ENCODE measurements at regions not wholly inside any gene's neighbourhood (a gene's known extent, or its start where the extent isn't known, plus 50 kb on each side); places are given as distances from the start of the nearest gene placed in this dataset.

DNA sequence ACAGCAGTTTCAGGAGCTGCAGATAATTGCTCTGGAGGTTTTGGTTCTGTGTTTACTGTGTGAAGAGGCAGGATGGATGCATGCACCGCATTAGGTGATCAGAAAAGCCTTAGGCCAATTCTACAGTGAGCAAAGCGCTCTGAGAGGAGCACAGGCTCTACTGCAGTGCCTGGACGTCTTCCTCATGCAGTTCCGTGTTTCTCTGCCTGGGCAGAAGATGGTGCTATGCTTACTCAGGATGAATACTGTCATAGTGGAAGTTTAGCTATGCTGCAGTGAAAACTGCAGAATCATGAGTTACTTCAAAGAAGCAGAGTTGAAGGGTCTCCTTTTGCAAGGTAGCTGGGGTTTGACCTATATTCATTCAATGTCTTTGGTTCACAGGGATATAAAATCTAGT, 1012.4 kb downstream of the KCNJ18 start:
- peaks cover 2% of the 10 kb centered on the region for H3K36me3 Mint-ChIP-seq
- no peak overlapping the region for H2AFZ ChIP-seq (replicated peaks)
- H3K9me3 ChIP-seq (ENCODE audit: low read depth), result peaks cover 18% of the 10 kb centered on the region
- no peak overlapping the region for H3K4me3 Mint-ChIP-seq
- H3K27ac ChIP-seq, result no peak overlapping the region
- H3K27me3 Mint-ChIP-seq (ENCODE audit: insufficient read depth, low read depth), result peaks cover 6% of the 10 kb centered on the region
- H3K9ac ChIP-seq, result no peak overlapping the region
- peaks cover 44% of the 10 kb centered on the region for H3K9me3 Mint-ChIP-seq
- no peaks in the 10 kb centered on the region for H4K20me1 ChIP-seq (ENCODE audit: low read depth)
- no peaks in the 10 kb centered on the region for H3K4me1 Mint-ChIP-seq
- no peaks in the 10 kb centered on the region for H3F3A ChIP-seq (ENCODE audit: low read depth)
- H3K36me3 ChIP-seq, result no peaks in the 10 kb centered on the region
- H3K27me3 ChIP-seq, result no peaks in the 10 kb centered on the region
- TF ChIP-seq, protein P1, sequence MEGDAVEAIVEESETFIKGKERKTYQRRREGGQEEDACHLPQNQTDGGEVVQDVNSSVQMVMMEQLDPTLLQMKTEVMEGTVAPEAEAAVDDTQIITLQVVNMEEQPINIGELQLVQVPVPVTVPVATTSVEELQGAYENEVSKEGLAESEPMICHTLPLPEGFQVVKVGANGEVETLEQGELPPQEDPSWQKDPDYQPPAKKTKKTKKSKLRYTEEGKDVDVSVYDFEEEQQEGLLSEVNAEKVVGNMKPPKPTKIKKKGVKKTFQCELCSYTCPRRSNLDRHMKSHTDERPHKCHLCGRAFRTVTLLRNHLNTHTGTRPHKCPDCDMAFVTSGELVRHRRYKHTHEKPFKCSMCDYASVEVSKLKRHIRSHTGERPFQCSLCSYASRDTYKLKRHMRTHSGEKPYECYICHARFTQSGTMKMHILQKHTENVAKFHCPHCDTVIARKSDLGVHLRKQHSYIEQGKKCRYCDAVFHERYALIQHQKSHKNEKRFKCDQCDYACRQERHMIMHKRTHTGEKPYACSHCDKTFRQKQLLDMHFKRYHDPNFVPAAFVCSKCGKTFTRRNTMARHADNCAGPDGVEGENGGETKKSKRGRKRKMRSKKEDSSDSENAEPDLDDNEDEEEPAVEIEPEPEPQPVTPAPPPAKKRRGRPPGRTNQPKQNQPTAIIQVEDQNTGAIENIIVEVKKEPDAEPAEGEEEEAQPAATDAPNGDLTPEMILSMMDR (IDR thresholded peaks at IDR 0.05), result no peak
- no peak for TF ChIP-seq EZH2phosphoT487 (IDR thresholded peaks at IDR 0.05)
- no peak for TF ChIP-seq EZH2 (IDR thresholded peaks at IDR 0.05)
- no peaks in the 10 kb centered on the region for H3K79me2 ChIP-seq (ENCODE audit: low read depth)
- no peaks in the 10 kb centered on the region for H3K4me1 ChIP-seq
- H3K27ac Mint-ChIP-seq, result no peak overlapping the region
- no peak for DNase-seq (ENCODE audit: low spot score)
- no peak overlapping the region for H3K4me2 ChIP-seq
- H3K4me3 ChIP-seq, result no peak overlapping the region

DNA sequence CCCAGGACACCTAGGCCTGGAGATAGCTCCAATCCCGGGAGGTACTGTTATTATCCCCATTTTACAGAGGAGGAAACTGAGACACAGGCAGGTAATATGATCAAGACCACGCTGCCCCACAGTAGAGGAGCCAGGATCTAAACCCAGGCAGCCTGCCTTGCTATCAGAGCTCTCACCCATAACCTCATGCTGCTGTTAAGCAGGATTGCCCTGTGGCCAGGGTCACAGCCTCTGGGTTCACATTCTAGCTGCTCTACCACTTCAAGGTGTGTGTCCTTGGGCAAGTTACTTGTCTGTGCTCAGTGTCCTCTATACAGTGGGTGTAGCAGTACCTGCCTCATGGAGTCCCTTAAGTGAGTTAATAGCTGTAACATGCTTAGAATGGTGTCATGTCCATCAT, 1015.3 kb downstream of the KCNJ18 start:
- Histone ChIP-seq H4K20me1 (ENCODE audit: low read depth) (no peaks in the 10 kb centered on the region), H2AFZ (replicated peaks) (no peak overlapping the region), H3K27ac (no peak overlapping the region), H3K4me1 (no peaks in the 10 kb centered on the region), H3K4me2 (no peak overlapping the region), H3K4me3 (no peak overlapping the region), H3K9ac (no peak overlapping the region), H3K27me3 (no peaks in the 10 kb centered on the region), H3K36me3 (no peaks in the 10 kb centered on the region), H3K9me3 (ENCODE audit: low read depth) (peaks cover 6% of the 10 kb centered on the region), H3K79me2 (ENCODE audit: low read depth) (no peaks in the 10 kb centered on the region), H3F3A (ENCODE audit: low read depth) (no peaks in the 10 kb centered on the region)
- peaks cover 60% of the 10 kb centered on the region for H3K9me3 Mint-ChIP-seq
- H3K27me3 Mint-ChIP-seq (ENCODE audit: insufficient read depth, low read depth), result peaks cover 12% of the 10 kb centered on the region
- H3K27ac Mint-ChIP-seq, result no peak overlapping the region
- TF ChIP-seq, protein P1 (IDR thresholded peaks at IDR 0.05), result no peak
- TF ChIP-seq EZH2phosphoT487 (IDR thresholded peaks at IDR 0.05) (no peak), EZH2 (IDR thresholded peaks at IDR 0.05) (no peak)
- no peaks in the 10 kb centered on the region for H3K36me3 Mint-ChIP-seq
- H3K4me1 Mint-ChIP-seq, result no peaks in the 10 kb centered on the region
- H3K4me3 Mint-ChIP-seq, result no peak overlapping the region
- DNase-seq (ENCODE audit: low spot score), result no peak

DNA sequence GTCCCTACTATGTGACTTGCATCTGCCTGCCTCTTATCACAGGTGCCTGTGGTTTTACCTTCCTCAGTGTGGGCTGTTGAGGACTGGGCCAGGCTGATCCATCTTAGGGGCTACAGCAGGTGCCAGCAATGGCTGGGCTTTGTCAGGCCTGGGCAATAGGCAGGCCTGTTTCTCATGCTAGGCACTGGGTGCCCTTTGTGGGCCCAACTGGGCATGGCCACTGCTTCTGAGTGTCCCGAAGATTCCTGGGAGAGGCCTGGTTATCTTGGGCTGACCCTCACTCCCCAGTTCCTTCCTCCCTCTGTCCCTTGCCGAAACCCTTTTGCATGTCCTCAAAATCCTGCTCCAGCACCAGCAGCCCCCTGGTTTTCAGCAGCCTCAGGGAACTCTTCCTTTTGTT, 1024.9 kb downstream of the KCNJ18 start:
- no peaks in the 10 kb centered on the region for H4K20me1 ChIP-seq (ENCODE audit: low read depth)
- no peaks in the 10 kb centered on the region for H3K4me1 ChIP-seq
- H3K9me3 ChIP-seq (ENCODE audit: low read depth), result peaks cover 13% of the 10 kb centered on the region
- no peak overlapping the region for H3K9ac ChIP-seq
- H3K4me3 Mint-ChIP-seq, result no peak overlapping the region
- no peak overlapping the region for H3K4me3 ChIP-seq
- no peak for TF ChIP-seq EZH2 (IDR thresholded peaks at IDR 0.05)
- TF ChIP-seq EZH2phosphoT487 (IDR thresholded peaks at IDR 0.05), result no peak
- TF ChIP-seq, protein P1 (IDR thresholded peaks at IDR 0.05), result no peak
- H2AFZ ChIP-seq (replicated peaks), result no peak overlapping the region
- no peak overlapping the region for H3K27ac ChIP-seq
- H3F3A ChIP-seq (ENCODE audit: low read depth), result no peaks in the 10 kb centered on the region
- peaks cover 10% of the 10 kb centered on the region for H3K27me3 Mint-ChIP-seq (ENCODE audit: insufficient read depth, low read depth)
- no peak overlapping the region for H3K4me2 ChIP-seq
- H3K36me3 ChIP-seq, result no peaks in the 10 kb centered on the region
- DNase-seq (ENCODE audit: low spot score), result no peak
- H3K79me2 ChIP-seq (ENCODE audit: low read depth), result no peaks in the 10 kb centered on the region
- peaks cover 51% of the 10 kb centered on the region for H3K9me3 Mint-ChIP-seq
- no peaks in the 10 kb centered on the region for H3K4me1 Mint-ChIP-seq
- peaks cover 2% of the 10 kb centered on the region for H3K36me3 Mint-ChIP-seq
- H3K27me3 ChIP-seq, result no peaks in the 10 kb centered on the region
- no peak overlapping the region for H3K27ac Mint-ChIP-seq

Measured in neural progenitor cell (in vitro differentiated cells).